ENCODE measurements at regions not wholly inside any gene's neighbourhood (a gene's known extent, or its start where the extent isn't known, plus 50 kb on each side); places are given as distances from the start of the nearest gene placed in this dataset.
A peak's percentile ranks its signal among the peaks of the same experiment; 100 is the strongest.
"Not testable (repeated sequence)": the region's sequence is repeated elsewhere in the genome, so short reads cannot be mapped to it uniquely, and the experiment has no call there.

DNA sequence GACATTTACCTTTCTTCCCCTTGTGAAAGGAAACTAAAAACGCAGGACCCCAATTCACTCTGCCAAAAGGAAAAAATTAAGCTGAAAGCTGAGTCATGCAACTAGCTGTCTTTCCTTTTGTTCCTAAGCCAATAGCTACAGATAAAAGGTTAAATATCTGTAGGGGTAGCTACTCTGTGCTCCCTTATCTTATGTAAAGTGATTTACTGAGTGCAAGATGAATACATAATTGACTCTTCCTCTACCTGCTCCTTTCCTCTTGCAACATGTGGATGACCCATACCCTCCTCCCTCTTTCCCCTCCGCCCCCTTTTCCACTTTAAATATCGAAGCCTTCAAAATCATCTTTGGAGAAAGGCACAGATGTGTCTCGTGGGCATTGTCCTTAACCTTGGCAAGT, 68.0 kb upstream of the ZNF157 start:
- Histone ChIP-seq H3K9me3 (no peaks in the 10 kb centered on the region), H3K36me3 (replicated peaks) (no peaks in the 10 kb centered on the region), H3K4me1 (peaks cover 11% of the 10 kb centered on the region), H3K4me3 (no peak overlapping the region), H3K27me3 (ENCODE audit: low read depth) (no peaks in the 10 kb centered on the region)
- in situ Hi-C loops (cut with MboI; ENCODE audit: low sequenced_read_pairs) = no loop called here
- peak in 1 of 2 experiments; percentile 65 for DNase-seq (ENCODE audit: low spot score in 2 of 2)

- H3K4me3 ChIP-seq; H3K4me1 ChIP-seq; DNase-seq (ENCODE audit: low spot score in 2 of 2); H3K36me3 ChIP-seq (replicated peaks); H3K27me3 ChIP-seq (ENCODE audit: low read depth); in situ Hi-C loops (cut with MboI; ENCODE audit: low sequenced_read_pairs); H3K9me3 ChIP-seq: not testable (repeated sequence)
These were observed 63.8 kb upstream of the ZNF157 start for GRCh38 chrX:47306471-47307023.

- DNase-seq (ENCODE audit: low spot score in 2 of 2) = peak; percentile 51 to 78
- H3K4me3 ChIP-seq = no peak overlapping the region
- in situ Hi-C loops (cut with MboI; ENCODE audit: low sequenced_read_pairs) = no loop called here
These were observed 58.2 kb upstream of the ZNF157 start for GRCh38 chrX:47311932-47312774.

GRCh38 chrX:47313056-47313455, 57.3 kb upstream of the ZNF157 start:
- Histone ChIP-seq H3K9me3 (no peaks in the 10 kb centered on the region), H3K4me1 (peaks cover 14% of the 10 kb centered on the region), H3K36me3 (replicated peaks) (no peaks in the 10 kb centered on the region), H3K27me3 (ENCODE audit: low read depth) (no peaks in the 10 kb centered on the region), H3K4me3 (no peak overlapping the region)
- no peak for DNase-seq (ENCODE audit: low spot score in 2 of 2)
- in situ Hi-C loops (cut with MboI; ENCODE audit: low sequenced_read_pairs) = no loop called here

More at GRCh38 chrX:47311932-47312774, 58.2 kb upstream of the ZNF157 start:
- H3K9me3 ChIP-seq = no peaks in the 10 kb centered on the region
- H3K27me3 ChIP-seq (ENCODE audit: low read depth) = no peaks in the 10 kb centered on the region
- peaks cover 14% of the 10 kb centered on the region for H3K4me1 ChIP-seq
- H3K36me3 ChIP-seq (replicated peaks) = no peaks in the 10 kb centered on the region

DNA sequence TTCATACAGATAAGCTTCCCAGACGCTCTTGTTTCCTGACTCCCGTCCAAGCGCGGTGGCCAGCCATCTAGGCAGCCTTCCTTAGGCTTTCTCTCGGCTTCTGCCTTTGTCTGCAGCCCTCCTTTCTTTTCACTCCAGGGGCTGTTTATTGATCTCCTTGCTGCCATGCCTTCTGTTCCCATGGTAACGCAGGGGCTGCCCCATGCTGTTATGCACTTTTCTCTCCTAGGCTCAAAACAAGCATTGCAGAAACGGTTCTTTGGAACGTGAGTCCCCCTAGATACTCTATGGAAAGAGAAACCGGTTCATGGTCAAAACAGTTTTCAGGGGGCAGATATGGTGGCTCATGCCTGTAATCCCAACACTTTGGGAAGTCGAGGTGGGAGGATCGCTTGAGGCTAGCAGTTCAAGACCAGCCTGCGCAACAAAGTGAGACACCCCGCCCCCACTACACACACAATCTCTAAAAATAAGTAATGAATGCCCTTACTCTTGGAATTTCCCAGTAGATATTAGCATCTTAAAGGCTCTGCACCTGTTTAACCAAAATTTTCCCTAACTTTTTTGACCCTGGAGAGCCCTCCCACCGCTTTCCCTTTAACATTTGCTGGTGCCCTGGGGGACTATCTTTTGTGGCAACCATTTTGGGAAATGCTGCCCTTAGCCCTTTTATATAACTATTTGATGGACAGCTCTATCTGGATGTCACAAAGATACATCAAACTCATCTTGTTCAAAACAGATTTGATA, 53.9 kb upstream of the ZNF157 start:
- Histone ChIP-seq H3K4me3 (peak overlapping the region; percentile 10), H3K9me3 (no peaks in the 10 kb centered on the region), H3K36me3 (replicated peaks) (no peaks in the 10 kb centered on the region), H3K27me3 (ENCODE audit: low read depth) (no peaks in the 10 kb centered on the region), H3K4me1 (peaks cover 14% of the 10 kb centered on the region)
- peak; percentile 87 to 91 for DNase-seq (ENCODE audit: low spot score in 2 of 2)
- in situ Hi-C loops (cut with MboI; ENCODE audit: low sequenced_read_pairs) = no loop called here
